Endothelial cell (in vitro differentiated cells): ENCODE measurements at regions not wholly inside any gene's neighbourhood (a gene's known extent, or its start where the extent isn't known, plus 50 kb on each side); places are given as distances from the start of the nearest gene placed in this dataset.

Source experiments
- DNase-seq: peaks from one replicate; pipeline ENCODE4 v3.0.0; 2021; ENCODE audit warnings: low spot score
- H3K27ac Mint-ChIP-seq: one replicate; pipeline ENCODE4 v1.8.0; 2021; ENCODE audit warnings: mixed read lengths, inconsistent platforms; ENCODE audit not compliant: unreplicated experiment
- H3K27me3 Mint-ChIP-seq: one replicate; pipeline ENCODE4 v1.8.0; 2021; ENCODE audit warnings: mild to moderate bottlenecking, moderate library complexity, mixed read lengths, inconsistent platforms; ENCODE audit not compliant: unreplicated experiment
- H3K36me3 Mint-ChIP-seq: one replicate; pipeline ENCODE4 v1.8.0; 2021; ENCODE audit warnings: mild to moderate bottlenecking, low read depth, mixed read lengths, inconsistent platforms; ENCODE audit not compliant: unreplicated experiment
- H3K4me1 Mint-ChIP-seq: one replicate; pipeline ENCODE4 v1.8.0; 2021; ENCODE audit warnings: mild to moderate bottlenecking, mixed read lengths, inconsistent platforms; ENCODE audit not compliant: unreplicated experiment
- H3K4me3 Mint-ChIP-seq: one replicate; pipeline ENCODE4 v1.8.0; 2021; ENCODE audit warnings: mild to moderate bottlenecking, mixed read lengths, inconsistent platforms; ENCODE audit not compliant: unreplicated experiment
- H3K9me3 Mint-ChIP-seq: one replicate; pipeline ENCODE4 v1.8.0; 2021; ENCODE audit warnings: mixed read lengths, inconsistent platforms; ENCODE audit not compliant: unreplicated experiment
- TF ChIP-seq, protein P1 (sequence below): fragments of 200-600 bp; sonication (generic); IDR thresholded peaks from one replicate; pipeline ENCODE4 v1.5.0; 2021; ENCODE audit warnings: antibody characterized with exemption; ENCODE audit not compliant: unreplicated experiment

DNA sequence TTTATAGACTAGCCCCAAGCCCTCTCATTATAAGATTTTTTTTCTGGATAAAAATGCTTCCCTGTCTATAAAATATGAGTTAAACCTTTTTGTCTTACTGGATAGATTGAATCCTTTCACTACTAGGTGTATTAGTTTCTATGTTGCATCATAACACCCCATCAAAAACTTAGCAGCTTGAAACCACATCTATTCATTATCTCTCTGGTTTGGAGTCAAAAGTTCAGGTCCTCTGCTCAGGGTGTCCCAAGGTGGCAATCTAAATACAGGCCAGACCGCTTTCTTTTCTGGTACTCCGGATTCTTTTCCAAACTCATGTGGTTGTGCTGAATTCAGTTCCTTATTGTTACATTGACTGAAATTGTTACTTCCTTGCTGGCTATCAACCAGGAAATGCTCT is 515.5 kb downstream of the PDHA2 start:
- Mint-ChIP-seq H3K4me3 (no peak overlapping the region), H3K27me3 (no peaks in the 10 kb centered on the region), H3K4me1 (no peaks in the 10 kb centered on the region), H3K9me3 (no peaks in the 10 kb centered on the region), H3K27ac (no peak overlapping the region), H3K36me3 (no peaks in the 10 kb centered on the region)
- TF ChIP-seq, protein P1, sequence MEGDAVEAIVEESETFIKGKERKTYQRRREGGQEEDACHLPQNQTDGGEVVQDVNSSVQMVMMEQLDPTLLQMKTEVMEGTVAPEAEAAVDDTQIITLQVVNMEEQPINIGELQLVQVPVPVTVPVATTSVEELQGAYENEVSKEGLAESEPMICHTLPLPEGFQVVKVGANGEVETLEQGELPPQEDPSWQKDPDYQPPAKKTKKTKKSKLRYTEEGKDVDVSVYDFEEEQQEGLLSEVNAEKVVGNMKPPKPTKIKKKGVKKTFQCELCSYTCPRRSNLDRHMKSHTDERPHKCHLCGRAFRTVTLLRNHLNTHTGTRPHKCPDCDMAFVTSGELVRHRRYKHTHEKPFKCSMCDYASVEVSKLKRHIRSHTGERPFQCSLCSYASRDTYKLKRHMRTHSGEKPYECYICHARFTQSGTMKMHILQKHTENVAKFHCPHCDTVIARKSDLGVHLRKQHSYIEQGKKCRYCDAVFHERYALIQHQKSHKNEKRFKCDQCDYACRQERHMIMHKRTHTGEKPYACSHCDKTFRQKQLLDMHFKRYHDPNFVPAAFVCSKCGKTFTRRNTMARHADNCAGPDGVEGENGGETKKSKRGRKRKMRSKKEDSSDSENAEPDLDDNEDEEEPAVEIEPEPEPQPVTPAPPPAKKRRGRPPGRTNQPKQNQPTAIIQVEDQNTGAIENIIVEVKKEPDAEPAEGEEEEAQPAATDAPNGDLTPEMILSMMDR: no peak
- no peak for DNase-seq

DNA sequence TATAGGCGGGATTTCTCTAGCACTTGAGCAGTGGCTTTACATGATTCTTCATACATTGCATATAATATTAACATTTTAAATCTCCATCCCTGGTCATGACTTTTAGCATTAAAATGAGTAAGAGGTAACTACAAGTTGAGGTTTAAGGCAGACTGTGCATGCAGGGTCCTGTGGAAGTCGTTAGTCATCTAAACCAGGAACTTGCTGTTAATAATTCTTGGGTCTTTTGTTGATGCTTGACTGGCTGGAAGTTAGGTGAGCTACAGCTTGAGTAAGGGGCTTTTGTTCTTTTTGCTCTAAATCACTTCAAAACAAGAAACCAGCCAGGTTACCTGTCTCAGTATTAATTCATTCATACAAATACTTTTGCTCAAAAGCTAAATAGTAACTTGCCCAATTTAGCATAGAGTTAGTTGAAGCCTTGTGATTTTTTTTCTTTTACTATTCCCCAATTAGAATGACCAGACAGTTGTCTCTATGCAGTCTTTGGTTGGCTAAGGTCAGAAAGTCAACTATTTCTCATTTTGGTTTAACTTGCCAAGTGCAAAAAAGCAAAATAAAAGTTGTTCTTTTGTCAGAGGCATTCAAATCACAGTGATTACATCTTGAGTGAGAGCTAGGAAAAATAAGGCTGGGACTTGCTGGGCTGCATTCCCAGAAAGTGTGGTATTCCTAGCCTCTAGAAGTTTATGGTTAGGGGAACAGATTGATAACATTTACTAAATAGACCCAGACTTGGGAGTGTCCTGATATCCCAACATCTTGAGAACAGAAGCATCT is 516.9 kb downstream of the PDHA2 start:
- Mint-ChIP-seq H3K27ac (no peak overlapping the region), H3K4me1 (no peaks in the 10 kb centered on the region), H3K27me3 (no peaks in the 10 kb centered on the region), H3K36me3 (no peaks in the 10 kb centered on the region), H3K9me3 (no peaks in the 10 kb centered on the region), H3K4me3 (no peak overlapping the region)
- DNase-seq: no peak
- TF ChIP-seq, protein P1: no peak

DNA sequence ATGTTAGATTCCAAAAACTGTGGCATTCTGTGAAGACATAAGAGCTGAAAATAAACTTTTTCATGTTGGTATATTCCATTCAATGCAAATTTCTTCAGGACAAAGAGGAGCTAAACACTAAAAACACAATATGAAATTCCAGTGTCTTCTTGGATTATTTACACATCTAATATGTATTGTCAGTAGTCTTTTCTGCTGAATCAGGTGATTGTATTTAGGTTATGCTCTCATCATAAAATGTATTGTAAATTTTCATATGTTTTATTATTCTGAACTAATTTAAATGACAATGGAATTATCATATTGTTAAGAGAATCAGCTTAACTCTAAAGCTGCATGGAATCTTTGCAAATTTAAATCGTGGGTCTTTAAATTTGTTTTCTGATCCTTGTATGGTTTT is 526.7 kb downstream of the PDHA2 start:
- no peaks in the 10 kb centered on the region for H3K36me3 Mint-ChIP-seq
- DNase-seq: no peak
- no peaks in the 10 kb centered on the region for H3K9me3 Mint-ChIP-seq
- H3K4me1 Mint-ChIP-seq: no peaks in the 10 kb centered on the region
- H3K27ac Mint-ChIP-seq: no peak overlapping the region
- no peak overlapping the region for H3K4me3 Mint-ChIP-seq
- TF ChIP-seq, protein P1: no peak
- no peaks in the 10 kb centered on the region for H3K27me3 Mint-ChIP-seq

DNA sequence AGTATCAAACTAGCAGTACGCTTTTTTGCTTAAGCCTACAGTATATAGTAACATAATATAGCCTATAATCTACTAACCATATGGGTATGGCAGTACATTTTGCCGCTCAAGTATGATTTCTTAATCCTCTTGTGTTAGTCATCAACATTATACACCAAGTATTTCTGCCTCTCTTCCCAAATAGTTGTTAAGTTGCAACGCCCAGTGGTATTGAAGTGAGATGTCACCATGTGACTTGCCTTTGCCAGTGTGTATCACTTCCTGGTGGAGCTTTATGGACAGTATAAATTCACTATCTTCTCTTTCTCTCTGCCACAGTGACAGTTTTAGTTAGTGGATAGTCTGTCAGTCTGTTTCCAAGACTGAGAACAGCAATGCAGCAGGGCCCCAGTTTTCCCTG is 535.5 kb downstream of the PDHA2 start:
- TF ChIP-seq, protein P1: no peak
- Mint-ChIP-seq H3K9me3 (no peaks in the 10 kb centered on the region), H3K4me3 (no peak overlapping the region), H3K36me3 (no peaks in the 10 kb centered on the region), H3K4me1 (no peaks in the 10 kb centered on the region), H3K27ac (no peak overlapping the region), H3K27me3 (no peaks in the 10 kb centered on the region)
- no peak for DNase-seq

DNA sequence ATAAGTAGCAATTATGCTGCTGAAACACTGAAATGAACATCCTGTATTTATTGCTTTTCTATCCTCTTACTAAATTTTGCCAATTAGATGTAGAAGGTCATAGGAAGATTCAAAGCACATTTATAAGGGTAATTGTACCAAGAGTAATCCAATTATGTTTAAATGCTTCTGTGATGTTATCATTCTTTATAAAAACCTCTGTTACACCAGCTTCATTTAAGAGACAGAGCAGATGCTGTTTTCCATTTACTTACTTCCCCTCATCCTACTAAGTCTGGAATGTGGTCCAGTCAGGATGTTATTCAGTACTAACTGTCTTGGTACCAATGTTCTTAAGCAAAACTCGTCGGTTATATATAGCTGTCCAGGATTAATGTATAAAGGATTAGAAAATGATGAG is 539.6 kb downstream of the PDHA2 start:
- H3K4me3 Mint-ChIP-seq: no peak overlapping the region
- H3K36me3 Mint-ChIP-seq: no peaks in the 10 kb centered on the region
- H3K27ac Mint-ChIP-seq: no peak overlapping the region
- no peaks in the 10 kb centered on the region for H3K4me1 Mint-ChIP-seq
- TF ChIP-seq, protein P1: no peak
- no peaks in the 10 kb centered on the region for H3K9me3 Mint-ChIP-seq
- H3K27me3 Mint-ChIP-seq: no peaks in the 10 kb centered on the region
- DNase-seq: no peak
